COR-L47 (cell line): ENCODE measurements at regions not wholly inside any gene's neighbourhood (a gene's known extent, or its start where the extent isn't known, plus 50 kb on each side); places are given as distances from the start of the nearest gene placed in this dataset.
"Not testable (repeated sequence)": the region's sequence is repeated elsewhere in the genome, so short reads cannot be mapped to it uniquely, and the experiment has no call there.

ENCODE experiments used
- DNase-seq: peaks from one replicate; lab custom pipeline; 2025; lab: John Stamatoyannopoulos, UW

DNA sequence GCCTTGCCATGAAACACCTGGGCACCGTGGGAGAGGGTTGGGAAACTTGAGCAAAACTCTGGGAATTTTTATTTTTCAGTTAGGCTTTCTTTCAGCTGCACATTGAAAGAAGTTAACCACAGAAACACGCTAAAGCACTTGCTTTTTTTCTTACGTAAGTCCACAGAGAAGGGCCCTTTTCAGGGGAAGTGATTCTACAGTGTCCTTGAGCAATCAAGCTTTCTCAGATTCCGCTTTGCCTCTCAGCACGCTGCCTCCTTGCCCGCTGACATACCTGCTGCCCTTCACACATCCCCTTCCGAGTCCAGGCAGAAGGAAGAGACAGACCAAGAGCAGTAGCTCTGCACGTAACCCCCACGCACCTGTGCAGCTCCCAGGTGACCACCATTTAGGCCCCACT is 135.5 kb upstream of the MYT1L start:
- no peak for DNase-seq

DNA sequence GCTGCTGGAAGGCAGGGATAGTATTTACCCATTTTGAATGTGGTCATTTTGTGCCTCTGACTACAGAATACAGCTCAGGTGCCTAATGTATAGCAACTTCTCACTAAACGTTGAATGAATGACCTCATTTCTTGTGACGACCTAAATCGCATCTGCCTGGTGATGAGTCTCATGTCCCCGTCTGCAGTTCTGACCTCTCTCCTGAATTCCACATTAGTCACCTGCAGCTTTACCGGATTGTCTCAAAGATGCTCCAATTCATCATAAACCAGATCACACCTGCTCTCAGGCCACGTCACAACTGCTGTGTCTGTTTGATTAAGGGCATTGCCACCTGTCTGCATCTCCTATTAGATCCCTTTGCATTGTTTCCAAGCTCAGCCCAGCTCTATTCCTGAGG is 133.6 kb upstream of the MYT1L start:
- DNase-seq = peak; percentile 82

- no peak for DNase-seq
Measured at GRCh38 chr2:2464094-2464493, 133.0 kb upstream of the MYT1L start.

- no peak for DNase-seq
Measured at GRCh38 chr2:2456721-2457120, 125.6 kb upstream of the MYT1L start.

DNA sequence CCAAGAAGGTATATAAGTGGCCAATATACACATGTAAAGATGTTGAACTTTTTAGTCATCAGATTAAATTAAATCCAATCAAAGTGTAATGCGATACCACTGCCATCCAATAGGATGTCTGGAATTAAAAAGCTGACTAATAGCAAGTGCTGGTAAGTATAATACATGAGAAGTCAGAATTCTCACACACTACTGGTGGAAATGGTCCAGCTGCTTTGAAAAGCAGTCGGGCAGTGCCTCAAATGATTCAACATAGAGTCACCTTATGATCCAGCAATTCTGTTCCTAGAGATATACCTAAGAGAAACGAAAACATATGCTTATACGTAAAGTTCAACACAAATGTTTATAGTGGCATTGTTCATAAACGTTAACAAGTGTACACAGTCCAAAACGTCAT is 124.1 kb upstream of the MYT1L start:
- no peak for DNase-seq

GRCh38 chr2:2452961-2453360 is 121.9 kb upstream of the MYT1L start:
- DNase-seq = no peak

DNA sequence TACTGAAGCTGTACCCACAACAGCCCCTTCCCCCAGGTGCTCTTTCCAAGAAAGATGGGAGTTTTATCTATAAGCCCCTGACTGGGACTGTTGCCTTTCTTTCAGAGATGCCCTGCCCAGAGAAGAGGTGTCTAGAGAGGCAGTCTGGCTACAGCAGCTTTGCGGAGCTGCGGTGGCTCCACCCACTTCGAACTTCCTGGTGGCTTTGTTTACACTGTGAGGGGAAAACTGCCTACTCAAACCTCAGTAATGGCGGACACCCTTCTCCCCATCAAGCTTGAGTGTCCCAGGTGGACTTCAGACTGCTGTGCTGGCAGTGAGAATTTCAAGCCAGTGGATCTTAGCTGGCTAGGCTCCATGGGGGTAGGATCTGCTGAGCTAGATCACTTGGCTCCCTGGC is 120.2 kb upstream of the MYT1L start:
- not testable (repeated sequence) for DNase-seq

GRCh38 chr2:2448178-2448577 is 117.1 kb upstream of the MYT1L start:
- DNase-seq = no peak

DNA sequence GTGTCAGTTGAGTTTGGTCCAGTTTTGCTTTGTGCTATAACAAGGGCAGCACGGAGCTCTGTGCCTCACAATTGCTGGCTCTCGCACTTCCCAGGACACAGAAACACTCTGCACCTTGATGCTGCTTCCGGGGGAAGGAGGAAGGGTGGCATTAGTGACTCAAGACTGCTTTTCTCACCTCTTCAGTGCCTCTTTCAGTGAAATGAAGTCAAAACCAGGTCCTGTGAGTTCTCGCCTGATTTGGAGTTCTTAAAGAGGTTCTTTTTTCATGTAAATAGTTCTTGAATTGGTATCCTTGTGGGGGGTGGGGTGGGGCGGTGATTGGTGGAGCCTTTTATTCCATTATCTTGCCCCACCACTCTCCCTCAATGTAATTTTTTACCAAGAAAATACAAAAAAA is 91.5 kb upstream of the MYT1L start:
- DNase-seq = no peak

- DNase-seq = no peak
Measured at GRCh38 chr2:2413525-2413924, 82.5 kb upstream of the MYT1L start.

GRCh38 chr2:2410987-2411386 is 79.9 kb upstream of the MYT1L start:
- no peak for DNase-seq

DNA sequence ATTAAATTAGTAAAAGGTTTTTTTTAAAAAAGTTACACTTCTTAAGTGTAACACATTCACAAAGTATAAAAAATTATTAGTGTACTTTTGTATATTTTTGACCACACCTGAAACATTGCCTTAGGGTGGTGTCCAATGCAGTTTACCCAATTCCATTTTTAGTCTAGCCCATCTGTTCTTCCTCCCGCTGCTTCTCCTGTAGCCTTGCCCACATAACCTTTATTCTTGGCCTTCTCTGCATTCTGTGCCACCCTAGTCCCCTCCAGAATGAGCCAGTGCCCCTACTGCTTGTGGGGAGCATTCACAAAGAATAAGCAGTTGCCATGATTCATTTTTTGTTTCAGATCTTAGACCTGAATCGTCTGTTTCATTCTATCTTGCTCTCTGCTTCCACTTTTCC is 78.4 kb upstream of the MYT1L start:
- no peak for DNase-seq

- no peak for DNase-seq
Measured at GRCh38 chr2:2405780-2406179, 74.7 kb upstream of the MYT1L start.

GRCh38 chr2:2400286-2401038 is 69.4 kb upstream of the MYT1L start:
- DNase-seq = no peak

- DNase-seq = no peak
Measured at GRCh38 chr2:2399396-2399795, 68.3 kb upstream of the MYT1L start.

GRCh38 chr2:2392332-2392731 is 61.3 kb upstream of the MYT1L start:
- DNase-seq = no peak

- DNase-seq = no peak
Measured at GRCh38 chr2:2389215-2389614, 58.1 kb upstream of the MYT1L start.
